D721Med (cell line): ENCODE measurements at regions not wholly inside any gene's neighbourhood (a gene's known extent, or its start where the extent isn't known, plus 50 kb on each side); places are given as distances from the start of the nearest gene placed in this dataset.
A peak's percentile ranks its signal among the peaks of the same experiment; 100 is the strongest.

ENCODE experiments used
- DNase-seq: peaks from one replicate; pipeline ENCODE4 v3.0.0; 2011; ENCODE audit warnings: low spot score; ENCODE audit not compliant: insufficient read length
- FAIRE-seq: peaks from 2 replicates; lab custom pipeline; 2011; peaks lifted over from hg19 to GRCh38; lab: Jason Lieb, UNC
- CTCF ChIP-seq: IDR thresholded peaks from 2 replicates; pipeline ENCODE4 v1.5.1; 2012; ENCODE audit warnings: mild to moderate bottlenecking, control low read depth; ENCODE audit not compliant: insufficient read depth; ENCODE audit errors: missing control alignments

GRCh38 chr6:53446151-53446550 is 97.4 kb upstream of the ELOVL5 start:
- FAIRE-seq (no peak), DNase-seq (no peak)
- TF ChIP-seq CTCF = no peak

DNA sequence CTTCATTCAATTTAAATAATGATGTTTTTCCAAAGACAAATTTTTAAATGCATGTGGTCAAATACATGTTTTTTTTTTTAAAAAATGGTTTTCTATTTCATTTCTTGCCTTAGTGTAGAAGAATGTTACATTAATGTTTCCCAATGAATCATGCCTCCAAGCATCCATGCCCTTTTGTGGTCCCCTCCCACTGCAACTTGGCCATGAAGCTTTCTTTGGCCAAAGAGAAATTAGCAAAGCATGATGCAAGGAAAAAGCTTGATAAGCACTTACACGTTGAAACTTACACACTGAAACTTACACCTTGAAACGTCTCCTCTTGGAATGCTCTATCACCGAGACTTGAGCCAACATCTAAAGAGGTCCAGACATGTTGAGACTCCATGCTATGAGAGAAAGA is 93.0 kb upstream of the ELOVL5 start:
- DNase-seq = no peak
- no peak for TF ChIP-seq CTCF
- no peak for FAIRE-seq

- DNase-seq (no peak), FAIRE-seq (peak; percentile 11)
Measured at GRCh38 chr6:53441035-53441493, 92.3 kb upstream of the ELOVL5 start.

GRCh38 chr6:53440336-53440945 is 91.7 kb upstream of the ELOVL5 start:
- FAIRE-seq = no peak
- TF ChIP-seq CTCF = no peak

More at GRCh38 chr6:53441035-53441493, 92.3 kb upstream of the ELOVL5 start:
- no peak for TF ChIP-seq CTCF

DNA sequence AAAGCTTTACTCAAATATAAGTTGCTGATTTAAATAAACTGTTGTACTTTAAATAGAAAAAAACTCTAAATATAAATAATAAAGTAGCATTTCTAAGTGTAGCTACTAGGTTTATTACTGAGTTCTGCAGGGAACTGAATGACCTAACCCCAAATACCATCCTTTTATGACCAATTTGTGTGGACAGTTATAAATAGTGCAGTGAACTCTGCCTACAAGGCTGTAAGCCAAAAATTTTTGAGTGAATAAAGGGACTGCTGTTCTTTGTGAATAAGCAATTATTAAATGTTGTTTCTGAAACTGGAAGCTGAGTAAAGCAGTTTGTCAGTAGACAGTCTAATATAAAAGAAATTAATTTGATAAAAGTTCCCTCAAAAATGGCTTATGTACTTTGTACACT is 90.8 kb upstream of the ELOVL5 start:
- TF ChIP-seq CTCF = no peak
- no peak for FAIRE-seq
- DNase-seq = no peak

More at GRCh38 chr6:53440336-53440945, 91.7 kb upstream of the ELOVL5 start:
- DNase-seq = no peak

DNA sequence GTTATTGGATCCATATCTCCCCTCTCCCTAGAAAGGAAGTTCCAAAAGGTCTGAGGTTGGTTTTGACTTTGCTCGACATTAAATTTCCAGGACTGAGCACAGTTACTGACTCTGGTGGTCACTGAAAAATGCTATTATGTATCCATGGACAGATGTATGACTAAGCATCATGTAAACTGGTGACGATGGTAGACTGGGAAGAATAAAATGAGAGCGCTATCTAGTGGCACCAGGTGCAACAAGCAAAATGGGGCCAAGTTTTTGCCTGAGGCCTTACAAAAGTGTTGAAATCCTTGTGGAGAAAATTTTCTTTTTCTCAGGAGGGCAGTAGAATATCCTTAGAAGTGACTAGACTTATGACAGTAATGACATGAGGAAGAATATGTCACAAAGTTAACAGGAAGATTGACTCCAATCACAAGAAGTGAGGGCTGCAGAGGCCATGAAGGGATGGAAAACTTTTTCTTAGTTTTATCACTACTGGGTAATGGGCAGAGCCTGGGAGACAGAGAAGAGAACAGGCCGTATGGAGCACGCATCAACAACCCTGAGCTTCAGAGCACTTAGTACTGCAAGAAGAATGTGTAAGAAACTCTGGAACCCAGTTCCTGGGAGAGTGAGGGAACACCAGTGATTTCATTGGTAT is 88.9 kb upstream of the ELOVL5 start:
- TF ChIP-seq CTCF = peak; percentile 86
- DNase-seq (no peak), FAIRE-seq (no peak)
